Spinal cord (tissue), 9 donors: ENCODE measurements at regions not wholly inside any gene's neighbourhood (a gene's known extent, or its start where the extent isn't known, plus 50 kb on each side); places are given as distances from the start of the nearest gene placed in this dataset.

ENCODE experiments used
- DNase-seq, 6 donors: peaks; one replicate each; pipeline versions ENCODE4 v3.0.0 to v3.0.0-alpha.2; 2013 to 2015; ENCODE audit warnings: low spot score in 6 of 6, low read depth in 4 of 6
- H3K27ac ChIP-seq: one replicate; pipeline ENCODE4 v1.5.1; 2013; ENCODE audit warnings: low read depth, low read length, control low read depth
- H3K27me3 ChIP-seq: one replicate; pipeline ENCODE4 v1.6.1; 2013; ENCODE audit warnings: low read length; ENCODE audit not compliant: control insufficient read depth, insufficient read depth
- H3K36me3 ChIP-seq: one replicate; pipeline ENCODE4 v1.6.1; 2013; ENCODE audit warnings: low read length; ENCODE audit not compliant: control insufficient read depth, insufficient read depth
- H3K4me1 ChIP-seq: one replicate; pipeline ENCODE4 v1.6.1; 2013; ENCODE audit warnings: low read length; ENCODE audit not compliant: control insufficient read depth, insufficient read depth
- H3K4me3 ChIP-seq: one replicate; pipeline ENCODE4 v1.5.1; 2013; ENCODE audit warnings: low read depth, low read length, control low read depth
- H3K9me3 ChIP-seq: one replicate; pipeline ENCODE4 v1.6.1; 2013; ENCODE audit warnings: low read length; ENCODE audit not compliant: control insufficient read depth, insufficient read depth
- WGBS: methylation state at CpG from one replicate; pipeline ENCODE4 v1.1.5; 2013; ENCODE audit warnings: missing lambda C conversion rate; ENCODE audit not compliant: insufficient coverage; 5-methylcytosine and 5-hydroxymethylcytosine counted together
- donor health status: healthy.

DNA sequence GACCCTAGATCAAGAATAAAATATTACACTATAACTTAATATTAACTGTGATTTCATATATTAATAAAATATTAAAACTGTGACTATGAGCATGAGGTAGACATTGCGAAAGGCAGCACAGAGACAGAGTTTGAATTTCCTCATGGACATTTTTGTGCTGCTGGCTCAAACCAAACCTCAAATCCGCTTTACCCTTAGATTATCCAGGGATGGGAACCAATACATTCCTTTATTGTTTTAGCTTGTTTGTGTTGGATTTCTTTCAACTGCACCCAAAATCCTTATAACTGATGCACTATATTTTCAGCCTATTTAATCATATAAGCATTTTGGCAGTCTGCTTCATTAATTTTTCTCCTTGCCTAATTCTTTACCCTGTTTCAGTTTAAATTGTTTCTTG, 436.7 kb downstream of the ATP23 start:
- H3K9me3 ChIP-seq: no peaks in the 10 kb centered on the region
- H3K27me3 ChIP-seq: no peaks in the 10 kb centered on the region
- H3K4me1 ChIP-seq: no peaks in the 10 kb centered on the region
- H3K27ac ChIP-seq: no peak overlapping the region
- no CpG with 5 or more reads among the region's 2 CpGs for WGBS
- DNase-seq: no peak
- H3K4me3 ChIP-seq: no peak overlapping the region
- no peaks in the 10 kb centered on the region for H3K36me3 ChIP-seq

- Histone ChIP-seq H3K9me3 (no peaks in the 10 kb centered on the region), H3K27me3 (no peaks in the 10 kb centered on the region), H3K27ac (no peak overlapping the region), H3K4me3 (no peak overlapping the region), H3K36me3 (no peaks in the 10 kb centered on the region), H3K4me1 (no peaks in the 10 kb centered on the region)
- 89% methylated on average over 1 of the region's 6 CpGs for WGBS
- DNase-seq: peak in 1 of 6 donors; percentile 16
These were observed 440.2 kb downstream of the ATP23 start for GRCh38 chr12:58381546-58381945.

- DNase-seq: no peak
- 83% methylated on average over 1 of the region's 1 CpG for WGBS
These were observed 442.8 kb downstream of the ATP23 start for GRCh38 chr12:58384196-58384595.

GRCh38 chr12:58386136-58386535, 444.8 kb downstream of the ATP23 start:
- DNase-seq: no peak
- Histone ChIP-seq H3K9me3 (no peaks in the 10 kb centered on the region), H3K36me3 (no peaks in the 10 kb centered on the region), H3K4me3 (no peak overlapping the region), H3K4me1 (no peaks in the 10 kb centered on the region), H3K27me3 (no peaks in the 10 kb centered on the region), H3K27ac (no peak overlapping the region)
- WGBS: no CpG with 5 or more reads among the region's 2 CpGs

More at GRCh38 chr12:58384196-58384595, 442.8 kb downstream of the ATP23 start:
- no peaks in the 10 kb centered on the region for H3K4me1 ChIP-seq
- no peaks in the 10 kb centered on the region for H3K9me3 ChIP-seq
- no peak overlapping the region for H3K27ac ChIP-seq
- no peaks in the 10 kb centered on the region for H3K27me3 ChIP-seq
- no peak overlapping the region for H3K4me3 ChIP-seq
- H3K36me3 ChIP-seq: no peaks in the 10 kb centered on the region

DNA sequence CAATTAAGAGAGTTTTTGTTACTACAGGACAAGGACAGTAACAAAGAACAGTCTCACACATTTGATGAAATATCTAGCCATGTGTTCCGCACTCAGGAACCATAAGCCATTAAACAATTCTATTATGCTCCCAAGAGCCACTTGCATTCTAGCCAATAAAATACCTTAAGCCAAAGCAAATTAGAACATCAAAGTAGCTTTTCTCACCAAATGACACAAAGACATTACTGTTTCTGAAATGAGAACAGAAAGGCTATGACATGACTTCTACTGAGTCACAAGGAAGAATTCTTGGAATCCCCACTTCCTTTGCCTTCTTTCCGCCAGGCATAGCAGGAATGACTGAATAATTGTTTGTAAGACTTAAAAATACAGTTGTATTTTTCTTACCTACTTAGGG, 445.8 kb downstream of the ATP23 start:
- WGBS: 100% methylated on average over 1 of the region's 2 CpGs
- no peak for DNase-seq
- no peaks in the 10 kb centered on the region for H3K9me3 ChIP-seq
- H3K4me1 ChIP-seq: no peaks in the 10 kb centered on the region
- H3K27me3 ChIP-seq: no peaks in the 10 kb centered on the region
- no peak overlapping the region for H3K27ac ChIP-seq
- H3K36me3 ChIP-seq: no peaks in the 10 kb centered on the region
- no peak overlapping the region for H3K4me3 ChIP-seq

DNA sequence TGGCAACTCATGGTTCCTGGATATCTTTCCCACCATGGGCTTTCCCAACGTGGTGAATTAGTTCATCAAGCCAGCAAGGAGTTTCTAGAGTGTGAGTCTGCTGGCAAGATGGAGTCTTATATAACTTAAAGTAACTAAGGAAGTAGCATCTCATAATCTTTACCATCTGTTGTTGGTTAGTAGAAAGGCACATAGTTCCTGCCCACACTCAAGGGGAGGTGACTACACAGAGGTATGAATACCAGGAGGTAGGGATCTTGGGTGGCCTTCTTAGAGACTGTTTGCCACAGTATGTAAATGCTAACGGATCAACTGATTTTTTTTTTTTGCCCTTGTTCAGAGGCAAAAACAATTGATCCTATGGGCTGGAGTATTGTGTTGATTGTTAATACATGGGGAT, 446.9 kb downstream of the ATP23 start:
- Histone ChIP-seq H3K27ac (no peak overlapping the region), H3K36me3 (no peaks in the 10 kb centered on the region), H3K4me3 (no peak overlapping the region), H3K27me3 (no peaks in the 10 kb centered on the region), H3K9me3 (no peaks in the 10 kb centered on the region), H3K4me1 (no peaks in the 10 kb centered on the region)
- no peak for DNase-seq
- 100% methylated on average over 1 of the region's 2 CpGs for WGBS

DNA sequence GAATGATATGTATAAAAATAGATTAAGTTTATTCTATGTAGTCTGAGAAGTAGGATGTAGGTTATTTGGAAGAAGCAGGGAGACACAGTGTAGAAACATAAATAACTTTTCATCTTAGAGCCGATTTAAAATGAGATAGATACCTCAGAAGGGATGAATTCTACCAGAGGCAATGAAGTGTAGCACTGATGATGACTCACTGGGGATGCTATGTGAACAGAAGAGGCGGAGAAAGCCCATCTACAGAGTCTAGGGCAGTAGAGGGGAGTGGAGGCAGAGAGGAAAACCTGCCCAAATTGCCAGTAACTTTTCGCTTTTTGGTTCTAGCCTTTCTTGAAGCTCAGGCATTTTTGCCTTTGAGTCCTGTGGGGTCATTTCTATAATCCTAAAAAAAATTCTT, 451.8 kb downstream of the ATP23 start:
- Histone ChIP-seq H3K36me3 (no peaks in the 10 kb centered on the region), H3K27me3 (no peaks in the 10 kb centered on the region), H3K4me3 (no peak overlapping the region), H3K4me1 (no peaks in the 10 kb centered on the region), H3K27ac (no peak overlapping the region), H3K9me3 (no peaks in the 10 kb centered on the region)
- DNase-seq: no peak
- WGBS: 86% methylated on average over 1 of the region's 3 CpGs

DNA sequence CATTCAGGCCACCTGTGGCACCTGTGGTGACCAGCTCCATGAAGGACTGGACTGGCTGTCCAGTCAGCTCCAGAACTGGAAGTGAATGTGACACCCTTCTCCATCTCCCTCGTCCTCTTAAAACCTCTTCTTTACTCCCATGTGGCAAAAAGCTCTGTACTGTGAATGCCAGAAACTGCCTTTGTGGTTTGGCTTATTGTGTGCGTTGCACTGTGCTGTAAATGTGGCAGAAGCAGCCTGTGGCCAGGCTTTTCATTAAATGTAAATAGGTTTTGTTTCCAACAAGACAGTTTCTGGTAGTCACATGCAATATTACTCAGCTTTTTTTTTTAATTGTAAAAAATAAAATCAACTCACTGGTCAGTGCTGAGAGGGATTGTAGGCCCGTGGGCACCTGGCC, 453.7 kb downstream of the ATP23 start:
- Histone ChIP-seq H3K27me3 (no peaks in the 10 kb centered on the region), H3K27ac (no peak overlapping the region), H3K4me3 (no peak overlapping the region), H3K4me1 (no peaks in the 10 kb centered on the region), H3K36me3 (no peaks in the 10 kb centered on the region), H3K9me3 (no peaks in the 10 kb centered on the region)
- WGBS: 90% methylated on average over 2 of the region's 3 CpGs
- no peak for DNase-seq

GRCh38 chr12:58395470-58395869, 454.1 kb downstream of the ATP23 start:
- Histone ChIP-seq H3K27me3 (no peaks in the 10 kb centered on the region), H3K36me3 (no peaks in the 10 kb centered on the region), H3K4me1 (no peaks in the 10 kb centered on the region), H3K9me3 (no peaks in the 10 kb centered on the region), H3K4me3 (no peak overlapping the region), H3K27ac (no peak overlapping the region)
- DNase-seq: no peak

DNA sequence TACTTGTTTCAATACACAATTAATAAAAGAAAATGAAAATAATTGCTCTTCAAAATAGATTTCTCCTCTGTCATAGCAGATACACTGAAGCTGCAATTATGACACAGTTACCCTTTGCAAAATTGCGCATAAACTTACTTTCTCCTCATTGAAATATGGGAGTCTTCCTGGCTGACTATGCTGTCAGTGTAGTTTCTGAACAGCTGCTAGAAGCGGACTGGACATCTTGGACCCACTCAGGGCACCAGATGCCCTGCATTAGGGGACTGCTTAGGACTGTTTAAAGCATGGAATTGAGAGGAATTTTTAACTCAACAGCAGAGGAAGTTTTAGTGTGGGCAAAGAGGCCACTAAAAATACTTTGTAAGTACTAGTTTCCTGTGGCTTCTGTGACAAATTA, 454.9 kb downstream of the ATP23 start:
- Histone ChIP-seq H3K4me1 (no peaks in the 10 kb centered on the region), H3K4me3 (no peak overlapping the region), H3K36me3 (no peaks in the 10 kb centered on the region), H3K27ac (no peak overlapping the region), H3K27me3 (no peaks in the 10 kb centered on the region), H3K9me3 (no peaks in the 10 kb centered on the region)
- DNase-seq: no peak
- 75% methylated on average over 1 of the region's 2 CpGs for WGBS
